Activated naive CD4-positive, alpha-beta T cell treated with anti-CD3 and anti-CD28 coated beads, Interleukin-2, amount 10 ng/mL, durations not matched to agents 7 days and 5 days (primary cell): ENCODE measurements at regions not wholly inside any gene's neighbourhood (a gene's known extent, or its start where the extent isn't known, plus 50 kb on each side); places are given as distances from the start of the nearest gene placed in this dataset.

ENCODE experiments used
- CTCF ChIA-PET: fragments of 350-600 bp; sonication (Branson Sonifier 250); formaldehyde crosslinking; loops from one replicate; lab custom pipeline; 2021; ENCODE audit warnings: antibody characterized with exemption; lab: Charles Lee
- DNase-seq: peaks from one replicate; pipeline ENCODE4 v3.0.0-alpha.2; 2020
- H3K27ac Mint-ChIP-seq: one replicate; pipeline ENCODE4 v1.8.0; 2021; ENCODE audit warnings: mild to moderate bottlenecking, moderate library complexity, mixed read lengths
- H3K27me3 Mint-ChIP-seq: one replicate; pipeline ENCODE4 v1.8.0; 2021; ENCODE audit warnings: mild to moderate bottlenecking, mixed read lengths
- H3K36me3 Mint-ChIP-seq: one replicate; pipeline ENCODE4 v1.8.0; 2021; ENCODE audit warnings: mixed read lengths
- H3K4me1 Mint-ChIP-seq: one replicate; pipeline ENCODE4 v1.8.0; 2021; ENCODE audit warnings: mixed read lengths
- H3K4me3 Mint-ChIP-seq: one replicate; pipeline ENCODE4 v1.8.0; 2021; ENCODE audit warnings: mild to moderate bottlenecking, moderate library complexity, mixed read lengths
- H3K9me3 Mint-ChIP-seq: one replicate; pipeline ENCODE4 v1.8.0; 2021; ENCODE audit warnings: mixed read lengths

DNA sequence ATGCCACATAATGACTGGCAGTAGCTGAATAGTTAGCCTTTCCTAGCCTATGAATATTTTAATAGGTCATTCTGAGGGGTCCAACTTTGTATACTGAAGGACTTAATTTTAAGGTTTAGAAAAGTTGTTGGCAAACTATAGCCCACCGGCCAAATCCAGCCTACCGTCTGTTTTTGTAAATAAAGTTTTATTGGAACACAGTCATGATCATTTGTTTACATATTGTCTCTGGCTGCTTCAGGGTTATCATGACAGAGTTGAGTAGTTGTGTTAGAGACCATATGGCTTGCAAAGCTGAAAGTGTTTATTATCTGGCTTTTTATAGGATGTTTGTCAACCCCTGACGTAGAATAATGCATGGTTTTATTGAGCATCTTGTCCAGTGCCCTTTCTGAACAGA is 73.4 kb downstream of the NTMT2 start:
- no peaks in the 10 kb centered on the region for H3K9me3 Mint-ChIP-seq
- CTCF ChIA-PET = no interaction called here
- H3K4me1 Mint-ChIP-seq = no peaks in the 10 kb centered on the region
- no peaks in the 10 kb centered on the region for H3K36me3 Mint-ChIP-seq
- no peak overlapping the region for H3K4me3 Mint-ChIP-seq
- H3K27ac Mint-ChIP-seq = no peak overlapping the region
- no peak for DNase-seq
- H3K27me3 Mint-ChIP-seq = peaks cover 4% of the 10 kb centered on the region

DNA sequence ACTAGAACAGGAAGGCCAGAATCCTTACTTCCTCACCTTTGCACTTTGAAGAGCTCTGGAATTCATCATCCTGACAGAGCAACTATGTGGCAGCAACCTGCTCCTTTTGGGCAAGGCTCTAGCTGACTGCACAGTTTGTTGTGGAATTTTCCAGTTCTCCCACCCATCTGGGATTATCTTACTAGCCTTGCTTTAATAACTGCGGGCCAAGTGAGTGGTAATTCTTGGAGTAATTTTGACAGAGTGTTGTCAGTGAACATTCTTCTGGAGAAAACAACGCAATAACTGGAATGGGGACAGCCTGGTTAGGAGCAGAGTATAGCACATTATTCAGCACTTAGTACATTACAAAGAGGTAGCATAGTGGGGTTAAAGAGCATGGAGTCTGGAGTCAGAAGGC is 75.3 kb downstream of the NTMT2 start:
- Mint-ChIP-seq H3K9me3 (no peaks in the 10 kb centered on the region), H3K4me3 (no peak overlapping the region)

DNA sequence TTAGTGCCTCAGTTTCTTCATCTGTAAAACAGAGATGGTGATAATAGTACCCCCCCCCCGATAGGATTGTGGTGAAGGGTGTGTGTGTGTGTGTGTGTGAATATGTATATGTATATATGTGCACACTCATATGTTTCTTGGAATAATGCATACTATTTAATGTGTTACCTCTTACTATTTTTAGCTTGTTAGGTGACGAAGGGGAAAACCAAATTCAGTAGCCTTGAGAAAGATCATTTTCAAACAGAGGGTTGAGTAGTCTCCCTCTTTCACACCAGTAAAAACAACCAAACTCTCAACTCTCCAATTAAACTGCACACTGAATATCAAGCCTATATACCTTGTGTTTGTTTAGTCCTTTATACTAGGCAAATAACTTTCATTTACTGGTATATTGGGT is 75.7 kb downstream of the NTMT2 start:
- H3K9me3 Mint-ChIP-seq = no peaks in the 10 kb centered on the region
- no peaks in the 10 kb centered on the region for H3K27me3 Mint-ChIP-seq
- no peaks in the 10 kb centered on the region for H3K4me1 Mint-ChIP-seq
- no peaks in the 10 kb centered on the region for H3K36me3 Mint-ChIP-seq
- CTCF ChIA-PET = no interaction called here
- H3K27ac Mint-ChIP-seq = no peak overlapping the region
- no peak overlapping the region for H3K4me3 Mint-ChIP-seq
- no peak for DNase-seq

More for the DNA sequence above, 75.3 kb downstream of the NTMT2 start:
- H3K4me1 Mint-ChIP-seq = no peaks in the 10 kb centered on the region
- H3K36me3 Mint-ChIP-seq = no peaks in the 10 kb centered on the region
- no peak for DNase-seq
- H3K27ac Mint-ChIP-seq = no peak overlapping the region
- H3K27me3 Mint-ChIP-seq = no peaks in the 10 kb centered on the region
- CTCF ChIA-PET = no interaction called here

DNA sequence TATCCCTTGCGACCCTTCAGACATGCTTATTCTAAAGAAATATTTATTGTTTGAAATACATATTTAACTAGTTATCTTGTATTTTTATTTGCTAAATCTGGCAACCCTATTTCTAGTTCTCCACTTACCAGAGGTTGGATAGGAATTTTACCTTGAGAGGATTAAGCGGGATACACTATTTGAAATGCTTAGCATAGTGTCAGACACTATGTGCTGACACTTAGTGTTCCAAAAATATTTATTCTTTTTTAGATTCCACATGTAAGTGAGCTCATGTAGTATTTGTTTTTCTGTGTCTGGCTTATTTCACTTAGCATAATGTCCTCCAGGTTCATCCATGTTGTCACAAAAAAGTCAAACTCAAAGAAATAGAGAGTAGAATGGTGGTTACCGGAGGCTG is 78.7 kb downstream of the NTMT2 start:
- H3K27ac Mint-ChIP-seq = no peak overlapping the region
- H3K4me1 Mint-ChIP-seq = no peaks in the 10 kb centered on the region
- no peak for DNase-seq
- no peaks in the 10 kb centered on the region for H3K9me3 Mint-ChIP-seq
- H3K4me3 Mint-ChIP-seq = no peak overlapping the region
- CTCF ChIA-PET = no interaction called here
- no peaks in the 10 kb centered on the region for H3K36me3 Mint-ChIP-seq
- no peaks in the 10 kb centered on the region for H3K27me3 Mint-ChIP-seq

DNA sequence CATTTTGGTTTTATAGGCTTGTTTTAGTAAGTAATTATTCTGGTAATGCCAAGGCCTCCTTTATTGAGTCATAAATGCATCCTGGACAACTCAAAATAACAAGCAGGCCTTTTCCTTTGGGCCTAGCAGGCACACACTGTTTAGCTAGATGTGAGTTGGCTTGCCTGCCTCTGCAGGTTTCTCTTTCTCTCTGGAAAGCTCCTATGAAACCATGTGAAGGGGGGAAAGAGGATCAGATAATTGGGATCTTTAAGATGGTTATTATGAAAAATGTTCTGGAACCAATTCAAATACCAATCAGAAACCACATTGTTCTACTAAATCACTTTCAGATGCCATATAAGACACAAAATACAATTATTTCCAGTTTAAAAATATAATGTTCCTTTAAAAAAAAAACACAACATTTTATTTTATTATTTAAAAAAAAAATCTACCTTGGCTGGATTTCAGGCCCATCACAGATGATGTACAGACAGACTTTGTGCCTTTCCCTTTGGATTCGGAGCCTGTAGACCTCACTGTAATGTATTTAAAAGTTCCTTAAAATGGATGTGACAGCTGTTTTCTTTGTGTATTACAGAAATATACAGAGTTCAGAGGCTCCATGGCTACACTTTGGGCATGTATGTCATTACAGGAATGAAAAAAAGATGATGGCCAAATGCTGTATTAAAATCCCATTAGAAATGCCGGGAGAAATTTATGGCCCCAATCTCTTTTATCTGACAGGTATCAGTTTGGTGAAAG is 80.2 kb downstream of the NTMT2 start:
- Mint-ChIP-seq H3K9me3 (no peaks in the 10 kb centered on the region), H3K4me1 (no peaks in the 10 kb centered on the region), H3K36me3 (no peaks in the 10 kb centered on the region), H3K27ac (no peak overlapping the region), H3K4me3 (no peak overlapping the region), H3K27me3 (no peaks in the 10 kb centered on the region)
- DNase-seq = no peak
- CTCF ChIA-PET = no interaction called here

DNA sequence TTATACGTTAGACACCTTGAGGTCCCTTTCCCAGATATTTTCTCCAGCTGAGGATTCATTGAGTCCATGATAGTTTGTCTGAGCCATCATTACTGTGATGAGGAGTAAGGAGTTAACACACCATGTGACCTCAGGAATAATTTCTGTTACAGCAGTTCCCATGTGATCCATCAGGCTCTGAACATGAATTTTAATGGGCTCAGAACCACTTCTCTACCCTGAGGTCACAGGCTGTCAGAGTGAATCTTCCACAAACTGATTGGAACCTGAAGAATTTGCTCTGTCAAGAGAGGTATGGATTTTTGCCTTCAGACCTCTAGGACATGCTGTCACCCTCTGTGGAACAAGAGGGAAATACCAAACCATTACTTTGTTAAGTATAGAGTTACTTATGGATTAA is 81.0 kb downstream of the NTMT2 start:
- CTCF ChIA-PET = no interaction called here
- H3K4me3 Mint-ChIP-seq = no peak overlapping the region
- no peaks in the 10 kb centered on the region for H3K4me1 Mint-ChIP-seq
- DNase-seq = no peak
- no peaks in the 10 kb centered on the region for H3K9me3 Mint-ChIP-seq
- H3K27ac Mint-ChIP-seq = no peak overlapping the region
- H3K27me3 Mint-ChIP-seq = peaks cover 3% of the 10 kb centered on the region
- no peaks in the 10 kb centered on the region for H3K36me3 Mint-ChIP-seq

DNA sequence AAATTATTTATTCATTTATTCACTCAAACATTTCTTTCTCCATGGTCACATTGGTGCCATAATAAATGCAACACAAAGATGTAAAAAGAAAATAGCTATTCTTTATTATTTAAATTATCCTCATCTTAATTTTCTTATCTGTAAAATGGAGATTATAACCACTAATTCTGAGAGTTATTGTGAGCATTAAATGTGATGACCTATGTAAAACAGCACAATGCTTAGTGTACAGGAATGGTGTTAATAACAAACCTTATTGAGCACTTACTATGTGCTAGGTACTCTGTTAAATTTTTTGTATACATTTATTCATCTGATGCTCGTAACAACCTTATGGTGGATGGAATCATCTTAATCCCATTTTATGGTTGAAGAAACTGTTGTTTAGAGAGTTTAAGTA is 84.6 kb downstream of the NTMT2 start:
- H3K27ac Mint-ChIP-seq = no peak overlapping the region
- H3K4me1 Mint-ChIP-seq = no peaks in the 10 kb centered on the region
- CTCF ChIA-PET = no interaction called here
- no peak for DNase-seq
- peaks cover 4% of the 10 kb centered on the region for H3K27me3 Mint-ChIP-seq
- no peak overlapping the region for H3K4me3 Mint-ChIP-seq
- H3K9me3 Mint-ChIP-seq = no peaks in the 10 kb centered on the region
- H3K36me3 Mint-ChIP-seq = no peaks in the 10 kb centered on the region

DNA sequence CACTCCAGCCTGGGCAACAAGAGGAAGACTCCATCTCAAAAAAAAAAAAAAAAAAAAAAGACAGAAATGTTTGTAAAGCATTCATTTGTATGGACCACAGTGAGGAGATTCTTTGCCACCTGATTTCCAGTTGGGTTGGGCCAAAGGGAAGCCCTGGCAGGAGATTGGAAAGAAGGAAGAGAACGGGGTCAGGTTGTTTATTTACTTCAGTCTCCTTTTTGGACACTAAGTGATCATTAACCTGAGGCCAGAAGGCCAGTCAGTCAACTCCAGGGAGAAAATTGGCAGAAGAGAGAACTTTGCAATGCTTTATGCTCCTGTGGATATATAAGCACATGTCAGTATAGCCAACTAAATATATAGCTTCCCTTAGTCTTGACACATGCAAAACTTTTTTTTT is 85.9 kb downstream of the NTMT2 start:
- DNase-seq = no peak
- CTCF ChIA-PET = no interaction called here
- H3K4me3 Mint-ChIP-seq = no peak overlapping the region
- no peaks in the 10 kb centered on the region for H3K9me3 Mint-ChIP-seq
- no peaks in the 10 kb centered on the region for H3K36me3 Mint-ChIP-seq
- H3K4me1 Mint-ChIP-seq = no peaks in the 10 kb centered on the region
- H3K27me3 Mint-ChIP-seq = peaks cover 4% of the 10 kb centered on the region
- H3K27ac Mint-ChIP-seq = no peak overlapping the region

DNA sequence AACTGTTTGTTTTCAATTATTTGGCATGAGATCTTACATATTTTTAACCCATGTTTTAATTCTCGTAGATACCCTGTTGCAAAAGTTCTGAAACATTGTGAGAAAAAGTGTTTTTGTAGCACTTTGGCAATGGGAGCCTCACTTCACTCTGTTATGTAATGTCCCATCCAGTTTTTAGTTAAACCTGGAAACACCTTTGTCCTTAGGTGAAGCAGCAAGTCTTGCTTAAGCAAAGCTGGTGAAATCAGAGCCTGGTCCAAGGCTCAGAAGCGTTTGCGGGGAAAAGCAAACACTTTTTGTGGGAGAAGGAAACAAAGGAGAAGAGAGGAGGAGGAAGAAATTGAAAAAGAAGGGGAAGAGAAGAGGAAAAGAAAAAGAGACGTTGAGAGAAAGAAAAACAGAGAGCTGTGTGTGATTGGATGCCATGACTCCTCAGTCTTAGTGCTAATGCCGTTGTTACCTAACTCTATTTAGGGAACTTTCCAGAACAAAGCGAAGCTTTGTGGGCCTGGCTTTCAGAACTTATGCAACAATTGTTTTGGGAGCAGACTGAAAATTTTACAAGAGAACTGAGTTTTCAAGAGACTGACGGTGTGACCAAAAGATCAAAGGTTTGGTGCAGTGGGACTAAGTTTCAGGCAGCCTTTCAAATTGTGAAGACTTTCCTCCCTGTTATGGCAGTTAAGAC is 93.1 kb downstream of the NTMT2 start:
- no peaks in the 10 kb centered on the region for H3K36me3 Mint-ChIP-seq
- H3K27ac Mint-ChIP-seq = no peak overlapping the region
- CTCF ChIA-PET = no interaction called here
- H3K9me3 Mint-ChIP-seq = no peaks in the 10 kb centered on the region
- H3K4me3 Mint-ChIP-seq = no peak overlapping the region
- no peaks in the 10 kb centered on the region for H3K4me1 Mint-ChIP-seq
- no peak for DNase-seq
- peaks cover 4% of the 10 kb centered on the region for H3K27me3 Mint-ChIP-seq

DNA sequence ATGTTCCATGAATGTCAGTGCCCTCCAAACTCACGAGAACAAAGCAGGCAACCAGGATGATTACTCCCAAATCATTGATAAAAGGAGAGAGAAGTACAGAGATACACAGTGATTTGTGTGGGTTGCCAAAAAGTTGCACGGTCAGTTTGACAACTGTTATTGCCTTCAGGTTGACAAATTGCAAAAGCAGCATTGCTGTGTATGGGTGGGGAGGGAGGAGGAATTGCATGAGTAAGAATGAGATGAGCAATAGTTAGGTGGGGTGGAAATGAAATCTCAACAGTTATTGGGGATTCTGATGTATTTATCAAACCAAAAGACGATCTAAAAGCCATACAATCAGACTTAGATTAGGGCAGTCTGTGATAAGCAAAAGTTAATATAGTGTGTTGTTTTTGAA is 93.7 kb downstream of the NTMT2 start:
- Mint-ChIP-seq H3K36me3 (no peaks in the 10 kb centered on the region), H3K27me3 (peaks cover 4% of the 10 kb centered on the region), H3K4me3 (no peak overlapping the region), H3K4me1 (no peaks in the 10 kb centered on the region), H3K27ac (no peak overlapping the region), H3K9me3 (no peaks in the 10 kb centered on the region)
- DNase-seq = no peak
- CTCF ChIA-PET = no interaction called here

DNA sequence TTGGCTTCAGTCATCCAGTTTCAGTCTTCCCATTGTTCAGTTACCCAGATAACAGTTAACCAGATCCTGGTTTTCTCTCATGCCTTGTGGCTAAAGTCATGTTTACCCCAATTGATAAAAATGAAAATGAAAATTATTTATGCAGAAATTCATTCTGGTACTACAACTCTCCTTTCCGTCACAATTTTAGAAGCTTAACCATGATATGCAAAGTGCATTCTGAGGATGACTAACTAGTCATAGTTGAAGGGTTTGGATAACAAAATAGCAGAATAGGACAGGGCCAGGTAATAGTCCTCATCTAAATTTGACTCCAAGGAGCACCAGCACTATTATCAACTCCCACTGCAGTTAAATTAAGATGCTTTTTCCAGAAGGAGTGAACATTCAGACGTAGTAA is 94.7 kb downstream of the NTMT2 start:
- Mint-ChIP-seq H3K36me3 (no peaks in the 10 kb centered on the region), H3K4me1 (no peaks in the 10 kb centered on the region), H3K27me3 (peaks cover 4% of the 10 kb centered on the region), H3K9me3 (no peaks in the 10 kb centered on the region), H3K4me3 (no peak overlapping the region), H3K27ac (no peak overlapping the region)
- no peak for DNase-seq
- CTCF ChIA-PET = interaction anchor here (0.6 kb wide), 1 partner anchor 170 kb away, joined by 4 read pairs; no protein-coding TSS in a partner anchor

DNA sequence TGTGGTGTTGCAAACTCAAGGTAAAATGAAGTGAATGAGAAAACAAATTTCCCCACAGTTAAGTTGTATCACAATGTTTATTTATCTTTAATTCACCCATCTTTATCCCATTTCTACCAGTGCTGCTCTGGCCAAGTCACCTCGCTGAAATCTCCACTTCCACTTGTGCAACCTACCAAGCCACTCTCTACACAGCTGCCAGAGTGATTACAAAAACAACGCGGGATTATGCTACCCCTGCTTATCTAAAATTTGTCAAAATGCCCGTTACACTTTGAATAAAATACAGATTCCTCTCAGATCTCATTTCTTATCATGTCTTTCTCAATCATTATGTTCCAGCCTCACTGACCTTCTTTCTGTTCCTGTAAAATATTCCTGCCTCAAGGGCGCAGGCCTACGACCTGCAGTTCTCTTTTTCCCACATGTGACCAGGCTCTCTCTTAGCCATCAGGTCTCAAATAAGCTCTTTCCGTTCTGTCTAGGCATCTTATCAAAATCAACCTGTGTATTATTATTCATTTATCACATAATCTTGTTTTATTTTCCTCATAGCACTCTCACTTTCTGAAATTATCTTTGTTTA is 95.6 kb downstream of the NTMT2 start:
- Mint-ChIP-seq H3K36me3 (no peaks in the 10 kb centered on the region), H3K4me3 (no peak overlapping the region), H3K9me3 (no peaks in the 10 kb centered on the region), H3K27me3 (peaks cover 4% of the 10 kb centered on the region), H3K4me1 (no peaks in the 10 kb centered on the region), H3K27ac (no peak overlapping the region)
- CTCF ChIA-PET = no interaction called here
- no peak for DNase-seq

DNA sequence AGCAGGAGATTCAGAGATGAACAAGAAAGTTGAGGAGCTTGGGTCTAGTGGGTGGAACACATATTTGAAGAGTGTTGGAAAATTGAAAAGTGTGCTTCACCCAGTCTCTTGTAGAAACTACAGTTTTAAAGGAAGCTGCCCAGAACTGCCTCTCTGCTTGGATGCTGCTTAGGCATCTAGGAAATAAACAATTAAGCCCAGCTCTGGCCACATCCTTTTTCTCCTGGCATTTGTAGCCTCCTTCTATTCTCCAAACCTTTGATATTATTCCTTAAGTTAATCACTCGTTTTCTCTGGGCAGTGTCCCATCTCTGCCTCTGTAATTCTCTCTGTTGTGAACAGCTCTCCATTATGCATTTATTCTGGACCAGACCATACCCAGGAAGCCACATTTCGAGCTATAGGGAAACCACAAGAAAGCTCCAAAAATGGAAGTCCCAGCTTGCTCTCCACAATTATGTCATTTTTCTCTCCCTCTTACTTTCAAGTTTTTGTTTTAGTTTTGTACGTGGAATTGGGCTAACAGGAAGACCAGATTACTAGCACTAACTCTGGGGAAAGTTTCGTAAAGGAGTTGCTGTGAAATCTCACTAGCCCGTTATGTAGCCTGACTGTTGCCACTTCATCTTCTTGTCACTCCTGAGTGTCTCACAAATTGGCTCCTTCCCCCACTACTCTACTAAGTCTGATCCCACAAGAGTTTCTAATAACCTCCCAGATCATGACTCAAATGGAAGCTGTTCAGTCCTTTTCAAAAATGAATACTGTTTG is 102.2 kb downstream of the NTMT2 start:
- H3K27ac Mint-ChIP-seq = no peak overlapping the region
- no peak for DNase-seq
- H3K9me3 Mint-ChIP-seq = peaks cover 3% of the 10 kb centered on the region
- no peaks in the 10 kb centered on the region for H3K36me3 Mint-ChIP-seq
- no peaks in the 10 kb centered on the region for H3K27me3 Mint-ChIP-seq
- H3K4me3 Mint-ChIP-seq = no peak overlapping the region
- CTCF ChIA-PET = interaction anchor here (0.7 kb wide), 1 partner anchor 249 kb away, joined by 3 read pairs; no protein-coding TSS in a partner anchor
- H3K4me1 Mint-ChIP-seq = peaks cover 12% of the 10 kb centered on the region

DNA sequence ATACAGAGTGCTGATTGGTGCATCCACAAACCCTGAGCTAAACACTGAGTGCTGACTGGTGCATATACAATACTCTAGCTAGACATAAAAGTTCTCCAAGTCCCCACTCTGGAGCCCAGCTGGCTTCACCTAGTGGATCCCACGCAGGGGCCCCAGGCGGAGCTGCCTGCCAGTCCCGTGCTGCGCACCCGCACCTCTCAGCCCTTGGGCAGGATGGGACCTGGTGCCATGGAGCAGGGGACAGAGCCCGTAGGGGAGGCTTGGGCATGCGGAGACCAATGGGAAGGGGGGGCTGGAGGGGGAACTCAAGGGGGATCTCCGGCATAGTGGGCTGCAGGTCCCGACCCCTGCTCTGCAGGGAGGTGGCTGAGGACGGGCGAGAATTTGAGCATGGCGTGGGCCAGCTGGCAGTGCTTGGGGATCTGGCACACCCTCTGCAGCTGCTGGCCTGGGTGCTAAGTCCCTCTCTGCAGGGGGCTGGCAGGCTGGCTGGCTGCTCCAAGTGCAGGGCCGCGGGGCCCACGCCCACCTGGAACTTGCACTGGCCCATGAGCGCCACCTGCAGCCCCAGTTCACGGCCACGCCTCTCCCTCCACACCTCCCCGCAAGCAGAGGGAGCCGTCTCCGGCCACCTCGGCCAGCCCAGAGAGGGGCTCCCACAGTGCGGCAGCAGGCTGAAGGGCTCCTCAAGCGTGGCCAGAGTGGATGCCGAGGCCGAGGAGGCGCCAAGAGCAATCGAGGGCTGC is 104.9 kb downstream of the NTMT2 start:
- Mint-ChIP-seq H3K36me3 (no peaks in the 10 kb centered on the region), H3K27me3 (no peaks in the 10 kb centered on the region), H3K4me1 (peaks cover 12% of the 10 kb centered on the region), H3K27ac (no peak overlapping the region), H3K9me3 (peaks cover 3% of the 10 kb centered on the region), H3K4me3 (no peak overlapping the region)
- CTCF ChIA-PET = no interaction called here
- no peak for DNase-seq
